Fibroblast of skin of right quadriceps (primary cell): ENCODE measurements at regions not wholly inside any gene's neighbourhood (a gene's known extent, or its start where the extent isn't known, plus 50 kb on each side); places are given as distances from the start of the nearest gene placed in this dataset.
A peak's percentile ranks its signal among the peaks of the same experiment; 100 is the strongest.

Source experiments
- DNase-seq: peaks from one replicate; pipeline ENCODE4 v3.0.0-alpha.2; 2013

GRCh38 chr11:120061036-120061760 is 76.7 kb downstream of the TRIM29 start:
- DNase-seq = peak; percentile 12

- DNase-seq = no peak
Measured at GRCh38 chr11:120060512-120060911, 77.4 kb downstream of the TRIM29 start.

- DNase-seq = no peak
Measured at GRCh38 chr11:120058931-120059330, 79.0 kb downstream of the TRIM29 start.

GRCh38 chr11:120057595-120058581 is 80.0 kb downstream of the TRIM29 start:
- DNase-seq = peak; percentile 20

GRCh38 chr11:120057028-120057330 is 80.9 kb downstream of the TRIM29 start:
- DNase-seq = no peak

- DNase-seq = no peak
Measured at GRCh38 chr11:120056301-120057027, 81.4 kb downstream of the TRIM29 start.

GRCh38 chr11:120055646-120056045 is 82.3 kb downstream of the TRIM29 start:
- DNase-seq = peak; percentile 44

GRCh38 chr11:120054753-120055045 is 83.2 kb downstream of the TRIM29 start:
- DNase-seq = no peak

GRCh38 chr11:120054016-120054752 is 83.7 kb downstream of the TRIM29 start:
- DNase-seq = no peak

GRCh38 chr11:120052196-120052775 is 85.6 kb downstream of the TRIM29 start:
- DNase-seq = no peak

- DNase-seq = no peak
Measured at GRCh38 chr11:120044011-120044675, 93.8 kb downstream of the TRIM29 start.

GRCh38 chr11:120043328-120043945 is 94.5 kb downstream of the TRIM29 start:
- no peak for DNase-seq

GRCh38 chr11:120041625-120042024 is 96.3 kb downstream of the TRIM29 start:
- DNase-seq = no peak

GRCh38 chr11:120040151-120040840 is 97.6 kb downstream of the TRIM29 start:
- DNase-seq = no peak

GRCh38 chr11:120039039-120039438 is 98.9 kb downstream of the TRIM29 start:
- DNase-seq = no peak

- DNase-seq = no peak
Measured at GRCh38 chr11:120037111-120037510, 100.8 kb downstream of the TRIM29 start.

GRCh38 chr11:120035756-120036155 is 102.2 kb downstream of the TRIM29 start:
- DNase-seq = no peak

GRCh38 chr11:120034881-120035630 is 102.9 kb downstream of the TRIM29 start:
- no peak for DNase-seq

- DNase-seq = no peak
Measured at GRCh38 chr11:120034176-120034875, 103.6 kb downstream of the TRIM29 start.
